ENCODE measurements at regions not wholly inside any gene's neighbourhood (a gene's known extent, or its start where the extent isn't known, plus 50 kb on each side); places are given as distances from the start of the nearest gene placed in this dataset.
A peak's percentile ranks its signal among the peaks of the same experiment; 100 is the strongest.

DNA sequence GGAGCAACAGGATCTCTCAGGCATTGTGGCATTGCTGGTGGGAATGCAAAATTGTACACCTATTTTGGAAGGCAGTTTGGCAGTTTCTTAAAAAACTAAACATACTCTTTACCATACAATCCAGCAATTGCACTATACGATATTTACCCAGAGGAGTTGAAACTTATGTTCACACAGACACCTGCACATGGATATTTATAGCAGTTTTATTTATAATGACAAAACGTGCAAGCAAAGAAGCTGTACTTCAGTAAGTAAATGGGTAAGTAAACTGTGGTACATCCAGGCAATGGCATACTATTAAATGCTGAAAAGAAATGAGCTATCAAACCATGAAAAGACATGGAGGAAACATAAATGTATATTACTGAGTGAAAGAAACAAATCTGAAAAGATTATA is 71.6 kb upstream of the UBAC2 start:
- ATAC-seq (replicated peaks) = no peak
- Mint-ChIP-seq H3K27me3 (peaks cover 2 to 5% of the 10 kb centered on the region in 2 donors), H3K9me3 (no peaks in the 10 kb centered on the region), H3K4me3 (no peak overlapping the region), H3K27ac (no peak overlapping the region), H3K4me1 (peaks cover 10 to 17% of the 10 kb centered on the region in 2 donors), H3K36me3 (no peaks in the 10 kb centered on the region)
- DNase-seq = no peak

DNA sequence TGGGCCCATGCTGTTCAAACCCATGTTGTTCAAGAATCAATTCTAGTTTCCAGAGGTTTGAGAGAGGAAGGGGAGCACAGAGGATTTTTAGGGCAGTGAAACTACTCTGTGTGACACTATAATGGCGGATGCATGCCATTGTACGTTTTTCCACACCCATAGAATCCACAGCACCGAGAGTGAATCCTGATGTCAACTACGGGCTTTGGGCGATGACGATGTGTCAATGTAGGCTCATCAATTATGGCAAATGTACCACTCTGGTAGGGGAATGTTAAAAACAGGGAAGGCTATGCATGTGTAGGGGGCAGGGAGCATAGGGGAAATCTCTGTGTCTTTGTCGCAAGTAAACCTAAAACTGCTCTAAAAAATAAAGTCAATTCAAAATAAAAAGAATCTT is 70.7 kb upstream of the UBAC2 start:
- Mint-ChIP-seq H3K27me3 (no peaks in the 10 kb centered on the region), H3K4me1 (peaks cover 6 to 8% of the 10 kb centered on the region in 2 donors), H3K4me3 (no peak overlapping the region), H3K9me3 (no peaks in the 10 kb centered on the region), H3K36me3 (no peaks in the 10 kb centered on the region), H3K27ac (no peak overlapping the region)
- DNase-seq (no peak), ATAC-seq (replicated peaks) (no peak)

DNA sequence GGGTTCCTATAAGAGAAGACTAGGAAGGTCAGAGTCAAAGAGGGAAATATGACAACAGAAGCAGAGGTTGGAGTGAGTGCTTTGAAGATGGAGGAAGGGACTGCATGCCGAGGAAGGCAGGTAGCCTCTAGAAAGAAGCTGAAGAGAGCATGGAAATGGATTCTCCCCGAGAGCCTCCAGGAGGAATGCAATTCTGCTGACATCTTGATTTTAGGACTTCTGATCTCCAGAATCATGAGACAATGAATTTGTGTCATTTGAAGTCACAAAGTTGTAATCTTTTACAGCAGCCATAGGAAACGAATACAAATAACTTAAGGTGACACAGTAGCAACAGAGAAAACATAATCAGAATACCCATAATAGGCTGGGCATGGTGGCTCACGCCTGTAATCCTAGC is 69.2 kb upstream of the UBAC2 start:
- Mint-ChIP-seq H3K9me3 (no peaks in the 10 kb centered on the region), H3K4me3 (no peak overlapping the region), H3K36me3 (no peaks in the 10 kb centered on the region), H3K4me1 (no peaks in the 10 kb centered on the region), H3K27ac (no peak overlapping the region), H3K27me3 (no peaks in the 10 kb centered on the region)
- ATAC-seq (replicated peaks) (no peak), DNase-seq (no peak)

DNA sequence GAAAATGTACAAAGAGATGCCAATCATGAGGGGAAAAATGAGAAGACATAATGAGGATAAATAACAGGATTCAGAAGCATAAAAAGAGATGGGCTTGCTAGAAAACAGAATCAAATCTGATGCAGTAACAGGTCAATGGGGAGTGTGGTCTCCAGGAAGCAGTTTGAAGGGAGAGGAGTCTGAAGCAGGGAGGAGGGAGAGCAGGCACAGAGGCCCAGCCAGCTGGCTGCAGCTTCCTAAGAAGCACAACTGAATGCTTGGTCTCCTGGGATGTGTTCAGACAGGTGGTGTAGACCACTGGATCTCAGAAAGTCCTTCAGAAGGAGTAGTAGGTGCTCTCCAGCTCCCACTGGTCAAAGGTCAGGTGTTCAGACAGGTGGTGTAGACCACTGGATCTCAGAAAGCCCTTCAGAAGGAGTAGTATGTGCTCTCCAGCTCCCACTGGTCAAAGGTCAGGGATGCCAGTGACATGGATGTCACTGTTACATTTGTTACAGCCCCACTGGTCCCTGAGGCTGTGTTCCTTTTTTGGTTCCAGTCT is 68.3 kb upstream of the UBAC2 start:
- no peaks in the 10 kb centered on the region for H3K4me1 Mint-ChIP-seq
- no peaks in the 10 kb centered on the region for H3K9me3 Mint-ChIP-seq
- no peaks in the 10 kb centered on the region for H3K27me3 Mint-ChIP-seq
- H3K4me3 Mint-ChIP-seq = no peak overlapping the region
- ATAC-seq (replicated peaks) = peak in 1 of 2 donors; percentile 5
- no peaks in the 10 kb centered on the region for H3K36me3 Mint-ChIP-seq
- DNase-seq = no peak
- H3K27ac Mint-ChIP-seq = no peak overlapping the region

DNA sequence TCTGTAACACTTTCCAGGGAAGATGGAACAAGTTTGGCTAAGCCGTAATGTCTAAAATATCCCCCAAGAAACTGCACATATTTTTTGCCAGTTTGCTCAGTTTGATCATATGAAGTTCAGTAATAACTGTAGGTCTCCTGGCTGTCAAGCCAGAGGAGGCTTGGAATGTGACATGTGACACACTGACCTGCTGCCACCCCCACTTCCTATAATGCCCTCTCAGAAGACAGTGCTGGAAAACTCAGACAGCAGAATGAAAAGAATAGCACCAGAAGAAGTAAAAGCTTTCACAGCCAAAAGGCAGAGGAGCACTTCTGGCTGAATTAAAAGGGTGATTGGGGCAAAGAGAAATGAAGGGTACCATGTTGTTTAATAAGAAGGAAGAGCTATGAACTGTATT is 67.4 kb upstream of the UBAC2 start:
- no peaks in the 10 kb centered on the region for H3K9me3 Mint-ChIP-seq
- no peaks in the 10 kb centered on the region for H3K27me3 Mint-ChIP-seq
- DNase-seq (no peak), ATAC-seq (replicated peaks) (no peak)
- H3K4me1 Mint-ChIP-seq = no peaks in the 10 kb centered on the region
- H3K27ac Mint-ChIP-seq = no peak overlapping the region
- H3K36me3 Mint-ChIP-seq = no peaks in the 10 kb centered on the region
- H3K4me3 Mint-ChIP-seq = no peak overlapping the region

DNA sequence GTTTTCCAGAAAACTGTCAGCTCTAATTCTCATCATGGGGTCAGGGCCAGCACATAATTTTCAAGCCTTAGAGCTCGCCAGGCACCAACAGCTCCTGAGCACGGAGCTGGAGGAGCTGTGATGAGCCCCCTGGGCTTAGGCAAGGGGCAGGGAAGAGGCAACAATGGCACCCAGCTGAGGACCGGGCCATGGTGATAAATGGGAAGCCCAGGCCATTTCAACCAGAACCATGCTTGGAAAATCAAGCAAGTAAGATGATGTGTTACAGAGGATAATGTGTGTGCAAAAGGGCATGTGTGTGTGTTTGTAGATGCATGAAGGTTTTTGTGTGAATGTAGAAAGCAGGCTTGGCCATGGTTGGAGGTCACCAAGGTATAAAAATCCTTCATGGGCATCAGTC is 66.8 kb upstream of the UBAC2 start:
- no peaks in the 10 kb centered on the region for H3K27me3 Mint-ChIP-seq

DNA sequence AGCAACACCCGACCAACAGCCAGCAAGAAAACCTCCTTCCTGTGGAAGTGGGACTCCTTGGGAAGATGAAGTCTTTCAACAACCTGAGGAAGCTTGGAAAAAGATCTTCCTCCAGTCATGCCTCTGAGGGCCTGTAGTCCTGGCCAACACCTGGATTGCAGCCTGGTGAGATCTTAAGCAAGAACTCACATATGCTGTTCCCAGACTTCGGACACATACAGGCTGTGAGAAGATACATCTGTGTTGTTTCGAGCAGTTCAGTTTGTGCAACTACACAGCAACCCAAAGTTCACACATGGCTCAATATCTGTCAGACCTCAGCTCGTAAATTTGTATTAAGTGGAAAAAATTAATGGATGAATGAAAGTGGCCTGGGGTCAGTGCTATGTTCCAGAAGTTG is 65.1 kb upstream of the UBAC2 start:
- DNase-seq = no peak
- no peaks in the 10 kb centered on the region for H3K9me3 Mint-ChIP-seq
- H3K27ac Mint-ChIP-seq = no peak overlapping the region
- H3K36me3 Mint-ChIP-seq = no peaks in the 10 kb centered on the region
- no peak overlapping the region for H3K4me3 Mint-ChIP-seq
- ATAC-seq (replicated peaks) = no peak
- H3K4me1 Mint-ChIP-seq = no peaks in the 10 kb centered on the region
- peaks cover under 1 to 8% of the 10 kb centered on the region in 2 donors for H3K27me3 Mint-ChIP-seq

More for the DNA sequence above, 66.8 kb upstream of the UBAC2 start:
- no peak for DNase-seq
- Mint-ChIP-seq H3K27ac (no peak overlapping the region), H3K4me3 (no peak overlapping the region), H3K4me1 (no peaks in the 10 kb centered on the region), H3K9me3 (no peaks in the 10 kb centered on the region), H3K36me3 (no peaks in the 10 kb centered on the region)
- ATAC-seq (replicated peaks) = no peak

DNA sequence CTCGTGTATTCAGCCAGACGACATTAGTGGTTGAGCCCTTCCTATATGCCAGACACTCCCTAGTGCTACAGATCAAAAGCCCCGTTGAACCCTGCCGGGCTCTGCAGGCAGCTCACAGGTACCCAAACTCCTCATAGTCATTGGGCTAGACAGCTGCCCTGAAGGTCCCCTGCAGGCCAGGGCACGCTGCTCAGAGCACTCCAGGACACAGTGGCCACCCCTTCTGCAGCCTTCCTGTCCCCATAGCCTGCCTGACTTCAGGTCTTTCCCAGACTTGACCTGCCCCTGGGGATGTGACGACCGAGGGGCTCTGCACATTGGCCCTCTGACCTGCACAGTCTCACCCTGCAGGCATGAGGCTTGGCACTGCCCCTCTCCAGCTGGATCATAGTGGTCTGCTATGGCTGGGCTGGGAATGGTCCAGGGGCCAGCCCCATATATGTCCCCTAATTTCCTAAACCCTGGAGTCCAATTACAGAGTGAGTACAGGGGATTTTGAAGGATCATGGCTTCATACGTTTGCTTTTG is 64.2 kb upstream of the UBAC2 start:
- H3K27ac Mint-ChIP-seq = no peak overlapping the region

DNA sequence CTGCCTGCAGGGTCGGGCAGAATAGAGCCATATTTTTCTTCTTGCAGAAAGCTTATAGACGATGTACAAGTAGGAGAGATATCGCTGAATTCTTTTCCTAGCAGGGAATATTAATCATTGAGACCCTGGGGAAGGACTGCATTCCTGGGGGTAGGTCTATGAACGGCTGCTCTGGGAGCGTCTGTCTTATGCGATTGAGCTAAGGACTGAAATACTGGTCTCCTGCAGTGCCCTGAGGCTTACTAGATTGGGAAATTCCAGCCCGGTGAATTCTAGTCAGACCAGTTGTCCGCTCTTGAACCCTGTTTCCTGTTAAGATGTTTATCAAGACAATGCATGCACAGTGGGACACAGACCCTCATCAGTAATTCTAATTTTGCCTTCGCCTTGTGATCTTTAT is 59.8 kb upstream of the UBAC2 start:
- H3K4me1 Mint-ChIP-seq = peaks cover 5 to 14% of the 10 kb centered on the region in 2 donors
- no peak for DNase-seq
- peaks cover 4 to 7% of the 10 kb centered on the region in 2 donors for H3K9me3 Mint-ChIP-seq
- peaks cover 18 to 25% of the 10 kb centered on the region in 2 donors for H3K27me3 Mint-ChIP-seq
- H3K27ac Mint-ChIP-seq = no peak overlapping the region
- peaks cover 0 to 3% of the 10 kb centered on the region in 2 donors for H3K36me3 Mint-ChIP-seq
- H3K4me3 Mint-ChIP-seq = no peak overlapping the region
- ATAC-seq (replicated peaks) = no peak

More for the DNA sequence above, 64.2 kb upstream of the UBAC2 start:
- no peak for ATAC-seq (replicated peaks)
- no peak overlapping the region for H3K4me3 Mint-ChIP-seq
- H3K27me3 Mint-ChIP-seq = peaks cover 10 to 12% of the 10 kb centered on the region in 2 donors
- no peak for DNase-seq
- H3K36me3 Mint-ChIP-seq = peaks cover 0 to 3% of the 10 kb centered on the region in 2 donors
- H3K9me3 Mint-ChIP-seq = peaks cover 2 to 5% of the 10 kb centered on the region in 2 donors
- H3K4me1 Mint-ChIP-seq = no peaks in the 10 kb centered on the region

DNA sequence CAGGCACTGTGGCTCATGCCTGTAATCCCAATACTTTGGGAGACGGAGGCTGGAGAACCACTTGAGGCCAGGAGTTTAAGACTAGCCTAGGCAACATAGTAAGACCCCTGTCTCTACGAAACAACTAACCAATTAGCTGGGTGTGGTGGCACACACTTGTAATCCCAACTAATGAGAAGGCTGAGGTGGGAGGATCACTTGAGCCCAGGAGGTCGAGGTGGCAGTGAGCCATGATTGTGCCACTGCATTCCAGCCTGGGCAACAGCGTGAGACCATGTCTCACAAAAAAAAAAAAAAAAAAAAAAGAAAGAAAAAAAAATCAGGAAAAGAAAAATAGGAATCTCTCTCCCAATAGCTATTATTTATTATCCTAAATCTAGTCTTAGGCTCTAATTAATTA is 56.8 kb upstream of the UBAC2 start:
- Mint-ChIP-seq H3K4me1 (peaks cover 5 to 14% of the 10 kb centered on the region in 2 donors), H3K27ac (no peak overlapping the region), H3K9me3 (peaks cover 4 to 7% of the 10 kb centered on the region in 2 donors), H3K27me3 (peaks cover 32 to 37% of the 10 kb centered on the region in 2 donors), H3K4me3 (no peak overlapping the region), H3K36me3 (peaks cover 0 to 3% of the 10 kb centered on the region in 2 donors)
- DNase-seq (no peak), ATAC-seq (replicated peaks) (no peak)

DNA sequence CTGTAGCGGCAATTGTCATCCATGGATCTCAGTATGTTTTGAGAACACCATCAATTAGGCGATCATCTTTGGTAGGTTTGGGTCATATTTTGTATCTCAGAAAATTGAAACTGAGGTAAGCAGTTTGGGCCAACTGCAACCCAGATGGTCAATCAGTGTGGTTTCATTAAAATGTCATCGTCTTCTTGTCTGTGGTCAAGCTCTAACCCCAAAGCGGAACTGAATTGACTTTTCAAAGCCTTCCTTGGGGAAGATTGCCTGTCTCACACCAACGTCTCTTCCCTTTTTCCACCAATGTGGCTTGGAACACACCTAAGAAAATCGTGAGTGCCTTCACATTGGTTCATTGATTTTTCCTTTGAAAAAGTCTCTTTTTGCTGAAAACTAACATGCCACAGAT is 56.3 kb upstream of the UBAC2 start:
- DNase-seq (peak; percentile 10), ATAC-seq (replicated peaks) (peak; percentile 57 to 77)
- H3K36me3 Mint-ChIP-seq = peaks cover 0 to 3% of the 10 kb centered on the region in 2 donors
- no peak overlapping the region for H3K4me3 Mint-ChIP-seq
- peaks cover 32 to 37% of the 10 kb centered on the region in 2 donors for H3K27me3 Mint-ChIP-seq
- peaks cover 4 to 7% of the 10 kb centered on the region in 2 donors for H3K9me3 Mint-ChIP-seq
- no peak overlapping the region for H3K27ac Mint-ChIP-seq
- H3K4me1 Mint-ChIP-seq = peaks cover 5 to 14% of the 10 kb centered on the region in 2 donors

DNA sequence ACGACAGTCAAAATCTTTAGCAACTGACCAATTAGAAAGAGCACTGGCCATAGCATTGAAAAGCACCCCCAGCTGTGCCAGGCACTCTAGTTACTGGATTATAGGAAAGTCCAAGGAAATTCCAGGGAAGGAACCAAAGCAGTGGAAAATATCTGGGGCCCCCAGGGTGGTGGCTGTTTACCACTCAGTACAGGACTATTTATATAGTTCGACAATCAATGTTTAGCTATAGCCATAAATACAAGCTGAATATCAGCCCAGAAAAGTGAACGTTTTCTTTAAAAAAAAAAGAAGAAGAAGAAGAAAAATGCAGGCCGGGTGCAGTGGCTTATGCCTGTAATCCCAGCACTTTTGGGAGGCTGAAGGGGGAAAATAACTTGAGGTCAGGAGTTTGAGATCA is 55.2 kb upstream of the UBAC2 start:
- DNase-seq (no peak), ATAC-seq (replicated peaks) (no peak)
- Mint-ChIP-seq H3K4me1 (peaks cover 5 to 14% of the 10 kb centered on the region in 2 donors), H3K27me3 (peaks cover 34 to 37% of the 10 kb centered on the region in 2 donors), H3K4me3 (no peak overlapping the region), H3K36me3 (peaks cover 0 to 3% of the 10 kb centered on the region in 2 donors), H3K9me3 (peaks cover 4 to 7% of the 10 kb centered on the region in 2 donors), H3K27ac (no peak overlapping the region)

DNA sequence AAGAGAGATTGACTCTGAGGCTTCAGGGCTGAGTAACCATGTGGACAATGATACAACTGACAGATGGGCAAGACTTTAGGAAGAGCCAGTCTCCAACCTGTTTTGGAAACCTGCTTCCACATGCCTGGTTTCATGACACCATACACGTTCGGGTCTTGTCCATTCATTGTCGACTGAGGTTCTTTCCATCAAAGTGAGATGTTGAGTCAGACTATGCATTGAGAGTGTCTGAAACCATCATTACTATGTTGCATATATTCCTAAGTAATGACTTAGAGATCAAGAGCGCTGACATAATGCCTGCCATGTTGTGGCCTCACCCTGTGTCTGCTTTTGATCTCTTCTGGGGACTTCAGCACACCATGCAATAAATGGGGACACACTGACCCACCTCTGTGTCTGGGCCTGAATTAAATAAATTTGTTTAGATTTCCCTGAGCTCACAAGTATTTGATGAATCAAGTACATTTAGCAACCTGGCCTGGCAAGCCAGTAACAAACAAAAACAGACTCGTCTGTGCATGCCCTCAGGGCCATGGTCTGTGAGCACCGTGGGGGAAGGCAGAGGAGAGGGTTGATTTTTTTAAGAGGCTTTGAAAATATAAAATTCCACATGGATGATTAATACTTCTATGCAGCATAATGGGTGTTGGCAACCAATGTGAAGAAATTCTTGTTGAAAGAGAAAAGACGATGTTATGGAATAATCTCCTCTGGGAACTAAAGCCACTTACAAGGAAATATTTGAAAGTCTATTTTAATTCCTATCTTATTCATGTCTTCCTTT is 49.9 kb upstream of the UBAC2 start:
- H3K9me3 Mint-ChIP-seq = no peaks in the 10 kb centered on the region
- peaks cover 20 to 24% of the 10 kb centered on the region in 2 donors for H3K27me3 Mint-ChIP-seq
- no peak overlapping the region for H3K27ac Mint-ChIP-seq
- DNase-seq (no peak), ATAC-seq (replicated peaks) (no peak)
- peaks cover 3 to 6% of the 10 kb centered on the region in 2 donors for H3K4me1 Mint-ChIP-seq
- no peaks in the 10 kb centered on the region for H3K36me3 Mint-ChIP-seq
- no peak overlapping the region for H3K4me3 Mint-ChIP-seq

All from stimulated activated naive B cell treated with anti-CD40 and anti-IgM and Interleukin-4, amounts not matched to agents 10 μg/mL and 1 μg/mL and 100 μg/mL, for 72 hours (primary cell).